OCI-LY1 (cell line): ENCODE measurements at regions not wholly inside any gene's neighbourhood (a gene's known extent, or its start where the extent isn't known, plus 50 kb on each side); places are given as distances from the start of the nearest gene placed in this dataset.
"Not testable (repeated sequence)": the region's sequence is repeated elsewhere in the genome, so short reads cannot be mapped to it uniquely, and the experiment has no call there.

Experiments
- H2AFZ ChIP-seq: fragments of 200-600 bp; sonication (generic), shearing (Covaris generic); 2 replicates; pipeline ENCODE4 v1.6.0; 2014; ENCODE audit warnings: antibody characterized with exemption, mild to moderate bottlenecking, low read length
- H3F3A ChIP-seq: fragments of 200-600 bp; sonication (generic), shearing (Covaris generic); 2 replicates; pipeline ENCODE4 v1.6.0; 2014; ENCODE audit warnings: mild to moderate bottlenecking, antibody characterized with exemption, low read length, moderate library complexity; ENCODE audit not compliant: insufficient read depth
- H3K27ac ChIP-seq: fragments of 200-600 bp; sonication (generic); 2 replicates; pipeline ENCODE4 v1.5.1; 2014; ENCODE audit warnings: low read length, mixed run types, mild to moderate bottlenecking, low read depth; ENCODE audit not compliant: poor library complexity, severe bottlenecking
- H3K27me3 ChIP-seq: fragments of 200-600 bp; sonication (generic); 2 replicates; pipeline ENCODE4 v1.6.0; 2014; ENCODE audit warnings: antibody characterized with exemption, mild to moderate bottlenecking, low read length, moderate library complexity; ENCODE audit not compliant: insufficient read depth
- H3K36me3 ChIP-seq: fragments of 200-600 bp; sonication (generic); 2 replicates; pipeline ENCODE4 v1.6.1; 2014; ENCODE audit warnings: mild to moderate bottlenecking, antibody characterized with exemption, low read length, moderate library complexity, mixed read lengths; ENCODE audit not compliant: insufficient read depth
- H3K4me1 ChIP-seq: fragments of 200-600 bp; sonication (generic); 2 replicates; pipeline ENCODE4 v1.5.1; 2014; ENCODE audit warnings: mild to moderate bottlenecking, low read length, moderate library complexity; ENCODE audit not compliant: insufficient read depth, severe bottlenecking
- H3K4me2 ChIP-seq: fragments of 200-600 bp; sonication (generic), shearing (Covaris generic); 2 replicates; pipeline ENCODE4 v1.6.1; 2014; ENCODE audit warnings: low read length
- H3K4me3 ChIP-seq: fragments of 200-600 bp; sonication (generic); 2 replicates; pipeline ENCODE4 v1.5.1; 2014; ENCODE audit warnings: low read length, low read depth, mild to moderate bottlenecking, mixed read lengths; ENCODE audit not compliant: poor library complexity, severe bottlenecking
- H3K79me2 ChIP-seq: fragments of 200-600 bp; shearing (Covaris generic); 2 replicates; pipeline ENCODE4 v1.6.1; 2016; ENCODE audit warnings: mixed run types, low read length, mixed read lengths; ENCODE audit not compliant: insufficient read depth
- H3K9ac ChIP-seq: fragments of 200-600 bp; sonication (generic), shearing (Covaris generic); 2 replicates; pipeline ENCODE4 v1.6.1; 2014; ENCODE audit warnings: mild to moderate bottlenecking, low read length, mixed read lengths
- H3K9me2 ChIP-seq: fragments of 200-600 bp; sonication (generic), shearing (Covaris generic); 2 replicates; pipeline ENCODE4 v1.6.1; 2014; ENCODE audit warnings: low read depth, mild to moderate bottlenecking, low read length, mixed read lengths
- H3K9me3 ChIP-seq: fragments of 200-600 bp; shearing (Covaris generic); 2 replicates; pipeline ENCODE4 v1.6.1; 2014; ENCODE audit warnings: low read length, mixed read lengths
- H4K20me1 ChIP-seq: fragments of 200-600 bp; sonication (generic), shearing (Covaris generic); 2 replicates; pipeline ENCODE4 v1.6.0; 2016; ENCODE audit warnings: mild to moderate bottlenecking, low read length; ENCODE audit not compliant: insufficient read depth
- CTCF ChIP-seq: fragments of 200-600 bp; sonication (generic), shearing (Covaris generic); IDR thresholded peaks from 2 replicates; pipeline ENCODE4 v1.5.1; 2017; ENCODE audit warnings: mild to moderate bottlenecking, antibody characterized with exemption, low read length, moderate library complexity, mixed read lengths
- EZH2 ChIP-seq: fragments of 200-600 bp; sonication (generic), shearing (Covaris generic); IDR thresholded peaks from 2 replicates; pipeline ENCODE4 v1.8.0; 2017; ENCODE audit warnings: borderline replicate concordance, mixed run types, mild to moderate bottlenecking, antibody characterized with exemption, low read length, moderate library complexity, mixed read lengths

- Histone ChIP-seq H4K20me1 (no peaks in the 10 kb centered on the region), H3K9me2 (no peaks in the 10 kb centered on the region), H3K36me3 (no peaks in the 10 kb centered on the region), H3K4me2 (no peak overlapping the region), H3K9ac (no peak overlapping the region), H3K4me3 (no peak overlapping the region), H3K4me1 (no peaks in the 10 kb centered on the region), H3K27me3 (peaks cover 4% of the 10 kb centered on the region), H3K27ac (no peak overlapping the region), H2AFZ (no peak overlapping the region), H3K9me3 (no peaks in the 10 kb centered on the region), H3K79me2 (no peaks in the 10 kb centered on the region), H3F3A (no peaks in the 10 kb centered on the region)
- TF ChIP-seq EZH2 (no peak), CTCF (no peak)
Measured at GRCh38 chr14:55794655-55795595, 214.9 kb downstream of the KTN1 start.

- H3K4me1 ChIP-seq, H3K9ac ChIP-seq, H3F3A ChIP-seq, H3K27ac ChIP-seq, H3K36me3 ChIP-seq, H3K79me2 ChIP-seq, H3K4me3 ChIP-seq, H3K27me3 ChIP-seq, H3K9me3 ChIP-seq, H3K4me2 ChIP-seq, H2AFZ ChIP-seq, H4K20me1 ChIP-seq, H3K9me2 ChIP-seq: not testable (repeated sequence)
Measured at GRCh38 chr14:55796513-55796912, 216.5 kb downstream of the KTN1 start.

- Histone ChIP-seq H3K9me2 (no peaks in the 10 kb centered on the region), H3K9me3 (no peaks in the 10 kb centered on the region), H3K27me3 (peaks cover 4% of the 10 kb centered on the region; the same call in 1 of the 2 replicates), H3F3A (no peaks in the 10 kb centered on the region), H3K9ac (no peak overlapping the region), H3K79me2 (no peaks in the 10 kb centered on the region), H3K27ac (no peak overlapping the region), H3K36me3 (no peaks in the 10 kb centered on the region), H2AFZ (no peak overlapping the region), H3K4me2 (no peak overlapping the region), H4K20me1 (no peaks in the 10 kb centered on the region), H3K4me1 (no peaks in the 10 kb centered on the region), H3K4me3 (no peak overlapping the region)
- TF ChIP-seq CTCF, result no peak
- no peak for TF ChIP-seq EZH2
Measured at GRCh38 chr14:55798406-55798805, 218.4 kb downstream of the KTN1 start.
